ENCODE measurements at regions not wholly inside any gene's neighbourhood (a gene's known extent, or its start where the extent isn't known, plus 50 kb on each side); places are given as distances from the start of the nearest gene placed in this dataset.

DNA sequence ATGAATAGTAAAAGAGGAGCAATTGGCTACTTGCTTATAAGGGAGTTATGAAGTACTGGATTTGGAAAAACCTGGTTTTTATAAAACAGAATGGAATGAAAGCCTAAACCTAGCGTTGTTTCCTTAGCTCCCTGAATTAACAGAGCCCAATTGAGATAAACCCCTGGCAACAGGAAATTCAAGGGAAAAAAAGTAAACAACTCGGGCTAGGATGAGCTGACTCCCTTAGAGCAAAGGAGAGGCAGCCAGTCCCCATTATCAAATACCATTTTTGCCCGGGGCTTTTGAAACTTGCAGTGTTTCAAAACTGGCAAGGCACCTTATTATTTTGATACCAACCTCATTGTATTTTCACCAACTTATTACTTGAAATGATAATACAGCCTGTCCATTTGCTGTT, 587.5 kb downstream of the CD109 start (continued):
- TF ChIP-seq TCF4 (CRISPR knock-in tag; IDR thresholded peaks at IDR 0.05; ENCODE audit: borderline replicate concordance) (no peak), CREB5 (CRISPR knock-in tag; IDR thresholded peaks at IDR 0.05; ENCODE audit: low read depth) (no peak), ISL1 (CRISPR knock-in tag; IDR thresholded peaks at IDR 0.05) (no peak), ZC3H10 (CRISPR knock-in tag; IDR thresholded peaks at IDR 0.05) (no peak)

GRCh38 chr6:74282143-74282689, 586.2 kb downstream of the CD109 start:
- no peak for TF ChIP-seq ISL1 (CRISPR knock-in tag; IDR thresholded peaks at IDR 0.05)
- no peak for TF ChIP-seq ARNTL (CRISPR knock-in tag; IDR thresholded peaks at IDR 0.05; ENCODE audit: borderline replicate concordance, low read depth)
- TF ChIP-seq, protein P1, sequence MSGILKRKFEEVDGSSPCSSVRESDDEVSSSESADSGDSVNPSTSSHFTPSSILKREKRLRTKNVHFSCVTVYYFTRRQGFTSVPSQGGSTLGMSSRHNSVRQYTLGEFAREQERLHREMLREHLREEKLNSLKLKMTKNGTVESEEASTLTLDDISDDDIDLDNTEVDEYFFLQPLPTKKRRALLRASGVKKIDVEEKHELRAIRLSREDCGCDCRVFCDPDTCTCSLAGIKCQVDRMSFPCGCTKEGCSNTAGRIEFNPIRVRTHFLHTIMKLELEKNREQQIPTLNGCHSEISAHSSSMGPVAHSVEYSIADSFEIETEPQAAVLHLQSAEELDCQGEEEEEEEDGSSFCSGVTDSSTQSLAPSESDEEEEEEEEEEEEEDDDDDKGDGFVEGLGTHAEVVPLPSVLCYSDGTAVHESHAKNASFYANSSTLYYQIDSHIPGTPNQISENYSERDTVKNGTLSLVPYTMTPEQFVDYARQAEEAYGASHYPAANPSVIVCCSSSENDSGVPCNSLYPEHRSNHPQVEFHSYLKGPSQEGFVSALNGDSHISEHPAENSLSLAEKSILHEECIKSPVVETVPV (CRISPR knock-in tag; IDR thresholded peaks at IDR 0.05), result no peak
- no peak for TF ChIP-seq ZFP3 (CRISPR knock-in tag; IDR thresholded peaks at IDR 0.05)
- TF ChIP-seq TCF4 (CRISPR knock-in tag; IDR thresholded peaks at IDR 0.05; ENCODE audit: borderline replicate concordance), result no peak
- no peak for TF ChIP-seq ZC3H10 (CRISPR knock-in tag; IDR thresholded peaks at IDR 0.05)
- TF ChIP-seq SNAI2 (CRISPR knock-in tag; IDR thresholded peaks at IDR 0.05), result no peak
- TF ChIP-seq, protein P2, sequence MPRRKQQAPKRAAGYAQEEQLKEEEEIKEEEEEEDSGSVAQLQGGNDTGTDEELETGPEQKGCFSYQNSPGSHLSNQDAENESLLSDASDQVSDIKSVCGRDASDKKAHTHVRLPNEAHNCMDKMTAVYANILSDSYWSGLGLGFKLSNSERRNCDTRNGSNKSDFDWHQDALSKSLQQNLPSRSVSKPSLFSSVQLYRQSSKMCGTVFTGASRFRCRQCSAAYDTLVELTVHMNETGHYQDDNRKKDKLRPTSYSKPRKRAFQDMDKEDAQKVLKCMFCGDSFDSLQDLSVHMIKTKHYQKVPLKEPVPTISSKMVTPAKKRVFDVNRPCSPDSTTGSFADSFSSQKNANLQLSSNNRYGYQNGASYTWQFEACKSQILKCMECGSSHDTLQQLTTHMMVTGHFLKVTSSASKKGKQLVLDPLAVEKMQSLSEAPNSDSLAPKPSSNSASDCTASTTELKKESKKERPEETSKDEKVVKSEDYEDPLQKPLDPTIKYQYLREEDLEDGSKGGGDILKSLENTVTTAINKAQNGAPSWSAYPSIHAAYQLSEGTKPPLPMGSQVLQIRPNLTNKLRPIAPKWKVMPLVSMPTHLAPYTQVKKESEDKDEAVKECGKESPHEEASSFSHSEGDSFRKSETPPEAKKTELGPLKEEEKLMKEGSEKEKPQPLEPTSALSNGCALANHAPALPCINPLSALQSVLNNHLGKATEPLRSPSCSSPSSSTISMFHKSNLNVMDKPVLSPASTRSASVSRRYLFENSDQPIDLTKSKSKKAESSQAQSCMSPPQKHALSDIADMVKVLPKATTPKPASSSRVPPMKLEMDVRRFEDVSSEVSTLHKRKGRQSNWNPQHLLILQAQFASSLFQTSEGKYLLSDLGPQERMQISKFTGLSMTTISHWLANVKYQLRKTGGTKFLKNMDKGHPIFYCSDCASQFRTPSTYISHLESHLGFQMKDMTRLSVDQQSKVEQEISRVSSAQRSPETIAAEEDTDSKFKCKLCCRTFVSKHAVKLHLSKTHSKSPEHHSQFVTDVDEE (CRISPR knock-in tag; IDR thresholded peaks at IDR 0.05), result no peak
- no peak for TF ChIP-seq CSDC2 (CRISPR knock-in tag; IDR thresholded peaks at IDR 0.05)
- no peak for TF ChIP-seq BACH2 (CRISPR knock-in tag; IDR thresholded peaks at IDR 0.05; ENCODE audit: borderline replicate concordance)
- no peak for TF ChIP-seq GLIS3 (CRISPR knock-in tag; IDR thresholded peaks at IDR 0.05)
- TF ChIP-seq RARB (CRISPR knock-in tag; IDR thresholded peaks at IDR 0.05), result no peak
- no peak for TF ChIP-seq POU6F1 (CRISPR knock-in tag; IDR thresholded peaks at IDR 0.05; ENCODE audit: borderline replicate concordance, low read depth)
- no peak for TF ChIP-seq CREB5 (CRISPR knock-in tag; IDR thresholded peaks at IDR 0.05; ENCODE audit: low read depth)
- no peak for TF ChIP-seq ZNF8 (CRISPR knock-in tag; IDR thresholded peaks at IDR 0.05)
- TF ChIP-seq OSR1 (CRISPR knock-in tag; IDR thresholded peaks at IDR 0.05), result no peak
- no peak for TF ChIP-seq ZNF565 (CRISPR knock-in tag; conservative IDR thresholded peaks at IDR 0.05; ENCODE audit: low read depth)
- TF ChIP-seq, protein P3, sequence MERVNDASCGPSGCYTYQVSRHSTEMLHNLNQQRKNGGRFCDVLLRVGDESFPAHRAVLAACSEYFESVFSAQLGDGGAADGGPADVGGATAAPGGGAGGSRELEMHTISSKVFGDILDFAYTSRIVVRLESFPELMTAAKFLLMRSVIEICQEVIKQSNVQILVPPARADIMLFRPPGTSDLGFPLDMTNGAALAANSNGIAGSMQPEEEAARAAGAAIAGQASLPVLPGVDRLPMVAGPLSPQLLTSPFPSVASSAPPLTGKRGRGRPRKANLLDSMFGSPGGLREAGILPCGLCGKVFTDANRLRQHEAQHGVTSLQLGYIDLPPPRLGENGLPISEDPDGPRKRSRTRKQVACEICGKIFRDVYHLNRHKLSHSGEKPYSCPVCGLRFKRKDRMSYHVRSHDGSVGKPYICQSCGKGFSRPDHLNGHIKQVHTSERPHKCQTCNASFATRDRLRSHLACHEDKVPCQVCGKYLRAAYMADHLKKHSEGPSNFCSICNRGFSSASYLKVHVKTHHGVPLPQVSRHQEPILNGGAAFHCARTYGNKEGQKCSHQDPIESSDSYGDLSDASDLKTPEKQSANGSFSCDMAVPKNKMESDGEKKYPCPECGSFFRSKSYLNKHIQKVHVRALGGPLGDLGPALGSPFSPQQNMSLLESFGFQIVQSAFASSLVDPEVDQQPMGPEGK (CRISPR knock-in tag; IDR thresholded peaks at IDR 0.05; ENCODE audit: borderline replicate concordance), result no peak
- ATAC-seq, result no peak

GRCh38 chr6:74280130-74280692, 584.2 kb downstream of the CD109 start:
- TF ChIP-seq ISL1 (CRISPR knock-in tag; IDR thresholded peaks at IDR 0.05) (no peak), ZNF70 (CRISPR knock-in tag; IDR thresholded peaks at IDR 0.05) (no peak), ESRRG (CRISPR knock-in tag; IDR thresholded peaks at IDR 0.05) (no peak), TOX (CRISPR knock-in tag; IDR thresholded peaks at IDR 0.05; ENCODE audit: borderline replicate concordance) (no peak)
- TF ChIP-seq, protein P1 (CRISPR knock-in tag; IDR thresholded peaks at IDR 0.05), result no peak
- TF ChIP-seq, protein P3 (CRISPR knock-in tag; IDR thresholded peaks at IDR 0.05; ENCODE audit: borderline replicate concordance), result no peak
- ATAC-seq, result no peak

Measured in SK-N-SH treated with all-trans-retinoic acid at 6 μM for 48 hours (cell line).